IPS-NIHi11 (cell line): ENCODE measurements at regions not wholly inside any gene's neighbourhood (a gene's known extent, or its start where the extent isn't known, plus 50 kb on each side); places are given as distances from the start of the nearest gene placed in this dataset.

Source experiments
- DNase-seq: peaks from one replicate; pipeline ENCODE4 v3.0.0; 2012; ENCODE audit warnings: mixed read lengths, low spot score

DNA sequence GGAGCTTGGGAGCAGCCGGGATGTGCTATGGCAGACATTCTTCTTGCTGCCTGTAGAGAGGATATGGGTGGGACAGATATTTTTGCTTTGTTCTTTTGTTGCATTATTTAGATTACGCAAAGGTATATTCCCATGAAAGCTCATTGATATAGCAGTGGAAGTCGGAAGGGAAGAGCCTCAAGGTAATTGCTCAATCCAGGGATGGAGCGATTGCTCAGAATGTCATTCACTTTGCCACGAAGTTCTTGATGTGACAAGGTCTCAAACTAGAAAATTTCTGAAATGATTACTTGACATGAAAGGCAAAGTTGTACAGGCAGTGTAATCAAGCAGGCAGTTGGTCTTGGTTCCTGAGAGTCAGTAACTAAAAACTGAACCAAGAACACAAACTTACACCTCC, 615.6 kb upstream of the CDH4 start:
- DNase-seq: no peak

DNA sequence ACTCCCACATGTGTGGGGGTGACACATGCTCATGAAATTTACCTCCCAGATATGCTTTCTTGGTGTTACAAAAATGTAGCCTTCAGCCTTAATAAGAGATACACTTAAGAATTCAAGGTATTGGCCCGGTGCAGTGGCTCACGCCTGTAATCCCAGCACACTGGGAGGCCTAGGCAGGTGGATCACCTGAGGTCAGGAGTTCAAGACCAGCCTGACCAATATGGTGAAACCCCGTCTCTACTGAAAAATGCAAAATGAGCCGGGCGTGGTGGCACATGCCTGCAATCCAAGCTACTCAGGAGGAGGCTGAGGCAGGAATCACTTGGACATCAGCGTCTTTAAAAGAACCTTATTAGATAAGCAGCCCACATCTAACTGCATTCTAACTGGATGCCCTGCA, 614.3 kb upstream of the CDH4 start:
- DNase-seq: no peak

DNA sequence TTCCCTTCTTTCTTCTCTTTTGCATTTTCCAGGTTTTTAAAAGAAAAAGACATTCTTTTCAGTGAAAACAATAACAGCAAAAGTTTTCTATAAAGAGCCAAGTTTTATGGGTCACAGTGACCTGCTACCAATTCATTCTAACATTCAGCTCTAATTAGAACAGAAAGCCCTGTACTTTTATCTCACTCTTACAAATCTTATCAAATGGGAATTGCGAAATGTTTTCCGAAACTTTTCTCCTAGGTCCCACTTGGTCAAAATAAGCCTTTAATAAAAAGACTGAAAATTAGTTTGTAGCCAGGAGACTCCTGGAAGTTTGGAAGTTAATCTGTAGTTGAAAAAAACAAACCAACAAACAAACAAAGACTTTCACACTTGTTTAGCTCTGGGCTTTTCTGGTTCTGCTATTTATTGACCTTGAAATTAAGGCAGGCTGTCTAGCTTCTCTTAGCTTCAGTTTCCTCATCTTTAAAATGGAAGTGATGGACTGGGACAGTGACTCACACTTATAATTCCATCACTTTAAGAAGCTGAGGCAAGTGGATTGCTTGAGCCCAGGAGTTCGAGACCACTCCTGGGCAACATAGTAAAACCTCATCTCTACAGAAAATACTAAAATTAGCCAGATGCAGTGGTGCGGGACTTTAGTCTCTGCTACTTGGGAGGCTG, 613.5 kb upstream of the CDH4 start:
- DNase-seq: no peak

DNA sequence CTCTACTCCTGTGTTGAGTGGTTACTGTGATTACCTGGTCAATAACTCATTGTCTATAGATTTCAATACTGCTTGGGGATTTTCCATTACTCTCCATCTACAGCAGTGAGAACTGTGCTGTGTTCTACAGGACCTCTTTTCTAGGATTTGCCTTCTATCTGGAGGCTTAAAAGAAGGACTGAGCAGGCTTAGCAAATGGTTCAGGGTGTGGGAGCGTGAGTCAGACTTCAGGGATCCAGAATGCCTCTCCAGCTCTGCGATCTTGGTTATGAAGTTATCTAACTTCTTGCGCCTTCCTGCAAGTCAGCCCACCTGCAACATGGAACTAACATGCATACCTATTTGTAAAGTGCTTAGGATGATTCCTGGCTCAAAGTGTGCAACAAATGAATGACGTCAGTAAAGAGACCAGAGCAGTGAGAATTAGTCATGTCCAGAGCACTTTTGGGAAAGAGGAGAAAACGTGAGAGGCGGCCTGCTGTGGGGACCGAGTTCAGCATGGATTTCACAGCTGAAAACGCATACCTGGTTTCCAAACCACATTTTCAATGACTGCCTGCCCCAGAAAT, 610.1 kb upstream of the CDH4 start:
- no peak for DNase-seq

- DNase-seq: no peak
Observed at GRCh38 chr20:60642541-60642940, 609.5 kb upstream of the CDH4 start.

DNA sequence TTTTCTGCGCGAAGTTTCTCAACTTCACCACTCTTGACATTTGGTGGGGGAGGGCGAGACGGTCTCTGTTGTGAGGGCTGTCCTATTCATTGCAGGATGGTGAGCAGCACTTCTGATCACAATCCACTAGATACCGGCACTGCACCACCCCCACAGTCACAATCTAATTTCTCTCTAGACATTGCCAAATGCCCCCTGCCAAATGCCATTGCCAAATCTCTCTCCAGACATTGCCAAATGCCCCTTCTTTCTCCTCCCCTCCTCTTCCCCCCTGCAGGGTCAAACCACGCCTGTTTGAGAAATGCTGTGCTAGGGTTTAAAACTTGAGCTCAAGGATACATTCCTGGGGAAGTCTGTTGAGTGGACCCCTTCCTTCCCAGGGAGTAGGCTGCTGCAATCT, 603.5 kb upstream of the CDH4 start:
- DNase-seq: no peak

- DNase-seq: no peak
Observed at GRCh38 chr20:60649541-60649940, 602.5 kb upstream of the CDH4 start.

DNA sequence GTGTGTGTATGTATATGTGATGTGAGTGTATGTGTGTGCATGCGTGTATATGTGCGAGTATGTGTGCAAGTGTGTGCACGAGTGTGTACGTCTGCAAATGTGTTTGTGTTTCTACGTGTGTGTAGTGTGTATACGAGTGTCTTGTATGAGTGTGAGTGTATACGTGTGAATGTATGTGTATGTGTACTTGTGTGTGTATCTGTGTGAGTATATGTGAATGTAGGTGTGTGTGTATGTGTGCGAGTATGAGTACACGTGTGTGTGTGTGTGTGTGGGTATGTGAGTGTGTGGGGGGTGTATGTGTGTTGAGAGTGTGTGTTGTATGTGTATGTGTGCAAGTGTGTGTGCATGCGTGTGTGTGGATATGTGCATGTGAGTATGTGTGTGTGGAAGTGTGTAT, 602.0 kb upstream of the CDH4 start:
- DNase-seq: no peak

GRCh38 chr20:60652046-60652445, 600.0 kb upstream of the CDH4 start:
- no peak for DNase-seq

DNA sequence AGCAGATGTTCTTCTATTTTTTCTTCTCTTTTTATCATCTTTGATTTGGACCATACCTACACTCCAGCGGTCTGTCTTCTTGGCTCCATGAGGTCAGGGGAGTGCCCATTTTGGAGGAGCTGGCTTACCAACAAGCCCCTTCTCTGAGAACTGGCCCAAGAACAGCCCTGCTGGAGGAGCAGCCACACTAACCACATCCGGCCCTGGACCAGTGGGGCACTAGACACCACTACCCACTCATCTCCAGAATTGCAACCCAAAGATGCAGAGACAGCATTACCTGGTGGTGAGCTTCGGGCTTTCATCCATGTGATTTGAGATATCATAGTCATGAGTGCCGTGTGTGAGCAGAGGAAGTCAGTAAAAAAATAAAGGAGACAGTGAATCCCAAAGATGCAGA, 599.4 kb upstream of the CDH4 start:
- DNase-seq: no peak

- no peak for DNase-seq
Observed at GRCh38 chr20:60653111-60653845, 598.8 kb upstream of the CDH4 start.

DNA sequence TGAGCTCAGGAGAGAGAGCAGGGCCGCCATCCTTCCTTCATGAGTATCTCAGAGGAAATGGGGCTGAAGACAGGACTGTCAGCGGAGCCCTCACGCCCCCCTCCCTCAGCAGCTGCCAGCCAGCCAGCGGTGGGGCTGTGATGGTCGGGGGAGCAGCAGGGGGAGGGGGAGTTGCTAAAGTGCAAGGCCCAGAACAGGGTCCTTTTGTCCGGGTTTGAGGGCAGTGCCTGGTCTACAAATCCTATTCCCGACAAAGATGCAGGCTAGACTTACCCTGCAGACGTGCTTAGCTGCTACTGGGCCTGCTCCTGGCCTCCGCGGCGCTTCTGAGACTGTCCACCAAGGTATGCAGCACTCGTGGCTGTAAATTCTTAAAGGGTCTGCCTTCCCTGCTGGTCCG, 593.4 kb upstream of the CDH4 start:
- DNase-seq: peak; percentile 26

DNA sequence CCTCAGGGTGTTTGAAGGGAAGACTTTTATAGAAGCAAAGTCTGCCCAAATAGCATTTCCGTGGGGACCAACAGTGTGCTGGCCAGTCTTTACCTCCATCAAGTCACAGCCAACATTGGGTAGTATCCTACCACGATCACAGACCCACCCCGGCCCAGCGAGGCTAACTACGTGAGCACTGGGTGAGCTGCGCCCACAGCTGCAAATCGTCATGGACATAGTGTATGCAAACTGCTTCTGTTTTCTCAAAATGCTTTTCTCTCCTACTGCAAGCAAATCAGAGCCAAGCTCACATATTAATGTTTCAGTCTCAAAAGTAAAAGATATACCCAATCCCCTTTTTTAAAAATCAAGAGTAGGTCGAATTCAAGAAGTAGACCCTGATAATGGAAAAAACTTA, 592.8 kb upstream of the CDH4 start:
- DNase-seq: no peak

- DNase-seq: no peak
Observed at GRCh38 chr20:60662307-60662706, 589.8 kb upstream of the CDH4 start.

DNA sequence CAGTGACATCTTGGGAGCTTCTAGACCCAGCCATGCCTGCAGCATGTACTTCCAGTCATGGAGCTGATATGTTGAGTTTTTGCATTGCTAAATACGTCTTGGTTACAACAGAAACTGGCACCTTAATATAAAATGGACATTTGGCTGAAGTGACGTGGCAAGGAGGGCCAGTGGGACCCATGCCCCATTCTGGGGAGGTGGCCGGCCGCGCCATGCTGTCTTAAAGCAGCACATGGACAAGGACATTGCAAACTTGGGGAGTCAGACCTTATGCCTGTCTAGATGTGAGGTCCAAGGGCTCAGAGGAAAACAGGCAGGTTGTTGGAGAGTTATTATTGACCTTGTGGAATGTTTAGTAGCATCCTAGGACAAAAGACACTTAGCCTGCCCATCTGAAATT, 588.0 kb upstream of the CDH4 start:
- no peak for DNase-seq

GRCh38 chr20:60667641-60668040, 584.4 kb upstream of the CDH4 start:
- DNase-seq: no peak

- no peak for DNase-seq
Observed at GRCh38 chr20:60669211-60669610, 582.9 kb upstream of the CDH4 start.

GRCh38 chr20:60676011-60676410, 576.0 kb upstream of the CDH4 start:
- no peak for DNase-seq

GRCh38 chr20:60677819-60678218, 574.2 kb upstream of the CDH4 start:
- DNase-seq: no peak

GRCh38 chr20:60680554-60680953, 571.5 kb upstream of the CDH4 start:
- DNase-seq: no peak

DNA sequence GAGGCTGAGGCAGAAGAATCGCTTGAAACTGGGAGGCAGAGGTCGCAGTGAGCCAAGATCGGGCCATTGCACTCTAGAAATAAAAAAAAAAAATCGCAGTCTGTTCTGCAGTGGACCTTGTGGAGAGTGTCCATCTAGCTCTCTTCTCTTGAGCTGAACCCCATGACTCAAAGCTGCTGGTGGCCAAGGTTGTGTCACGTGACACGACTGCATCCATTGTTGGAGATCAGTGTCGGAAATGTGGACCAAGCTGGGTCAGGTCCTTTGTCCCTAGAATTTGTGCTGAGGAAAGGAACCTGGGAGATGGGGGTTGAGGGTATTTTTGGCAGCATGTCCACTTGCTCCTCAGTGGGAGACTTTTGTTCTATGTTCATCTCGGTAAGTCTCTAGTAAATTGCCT, 564.8 kb upstream of the CDH4 start:
- no peak for DNase-seq

- no peak for DNase-seq
Observed at GRCh38 chr20:60690771-60691170, 561.3 kb upstream of the CDH4 start.

DNA sequence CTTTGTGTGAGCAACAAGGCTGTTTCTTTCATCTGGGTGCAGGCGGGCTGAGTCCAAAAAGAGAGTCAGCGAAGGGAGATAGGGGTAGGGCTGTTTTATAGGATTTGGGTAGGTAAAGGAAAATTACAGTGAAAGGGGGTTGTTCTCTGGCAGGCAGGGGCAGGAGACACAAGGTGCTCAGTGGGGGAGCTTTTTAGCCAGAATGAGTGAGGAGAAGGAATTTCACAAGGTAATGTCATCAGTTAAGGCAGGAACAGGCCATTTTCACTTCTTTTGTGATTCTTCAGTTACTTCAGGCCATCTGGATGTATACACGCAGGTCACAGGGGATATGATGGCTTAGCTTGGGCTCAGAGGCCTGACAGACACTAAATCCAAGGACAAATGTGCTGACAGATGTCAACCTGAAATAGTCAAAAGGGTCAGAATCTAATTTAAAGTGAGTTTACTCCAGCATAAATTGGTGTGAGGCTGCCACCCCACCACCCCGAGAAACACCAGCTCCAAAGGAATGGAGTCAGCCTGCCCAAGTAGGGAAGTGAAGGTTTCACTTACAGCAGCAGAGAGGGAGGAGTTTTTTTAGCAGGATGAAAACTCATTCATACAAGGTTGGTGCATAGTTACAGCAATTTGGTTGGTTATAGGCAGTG, 560.0 kb upstream of the CDH4 start:
- no peak for DNase-seq
